ENCODE measurements at regions not wholly inside any gene's neighbourhood (a gene's known extent, or its start where the extent isn't known, plus 50 kb on each side); places are given as distances from the start of the nearest gene placed in this dataset.

- TF ChIP-seq SIN3A (IDR thresholded peaks at IDR 0.05; ENCODE audit: low read depth) (no peak), EGR1 (IDR thresholded peaks at IDR 0.05; ENCODE audit: low read depth) (no peak), ZNF274 (IDR thresholded peaks at IDR 0.05; ENCODE audit: low read depth, low read length) (no peak), TCF7L2 (IDR thresholded peaks at IDR 0.05; ENCODE audit: borderline replicate concordance, extremely low read depth, insufficient read depth, insufficient read length) (no peak), EZH2 (IDR thresholded peaks at IDR 0.05) (no peak), POLR2AphosphoS5 (IDR thresholded peaks at IDR 0.05; ENCODE audit: low read depth, low read length) (no peak), ZFX (IDR thresholded peaks at IDR 0.05) (no peak), POLR2A (IDR thresholded peaks at IDR 0.05; ENCODE audit: borderline replicate concordance, extremely low read depth, insufficient read depth, insufficient read length) (no peak), JUND (IDR thresholded peaks at IDR 0.05) (no peak), EZH2phosphoT487 (IDR thresholded peaks at IDR 0.05; ENCODE audit: borderline replicate concordance) (no peak)
- TF ChIP-seq, protein P1, sequence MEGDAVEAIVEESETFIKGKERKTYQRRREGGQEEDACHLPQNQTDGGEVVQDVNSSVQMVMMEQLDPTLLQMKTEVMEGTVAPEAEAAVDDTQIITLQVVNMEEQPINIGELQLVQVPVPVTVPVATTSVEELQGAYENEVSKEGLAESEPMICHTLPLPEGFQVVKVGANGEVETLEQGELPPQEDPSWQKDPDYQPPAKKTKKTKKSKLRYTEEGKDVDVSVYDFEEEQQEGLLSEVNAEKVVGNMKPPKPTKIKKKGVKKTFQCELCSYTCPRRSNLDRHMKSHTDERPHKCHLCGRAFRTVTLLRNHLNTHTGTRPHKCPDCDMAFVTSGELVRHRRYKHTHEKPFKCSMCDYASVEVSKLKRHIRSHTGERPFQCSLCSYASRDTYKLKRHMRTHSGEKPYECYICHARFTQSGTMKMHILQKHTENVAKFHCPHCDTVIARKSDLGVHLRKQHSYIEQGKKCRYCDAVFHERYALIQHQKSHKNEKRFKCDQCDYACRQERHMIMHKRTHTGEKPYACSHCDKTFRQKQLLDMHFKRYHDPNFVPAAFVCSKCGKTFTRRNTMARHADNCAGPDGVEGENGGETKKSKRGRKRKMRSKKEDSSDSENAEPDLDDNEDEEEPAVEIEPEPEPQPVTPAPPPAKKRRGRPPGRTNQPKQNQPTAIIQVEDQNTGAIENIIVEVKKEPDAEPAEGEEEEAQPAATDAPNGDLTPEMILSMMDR (IDR thresholded peaks at IDR 0.05 in 2 of 3, conservative IDR thresholded peaks at IDR 0.05 in 1 of 3; ENCODE audit: borderline replicate concordance in 1 of 3, insufficient read depth in 1 of 3, low read depth in 2 of 3, low read length in 2 of 3), result no peak
- TF ChIP-seq, protein P2, sequence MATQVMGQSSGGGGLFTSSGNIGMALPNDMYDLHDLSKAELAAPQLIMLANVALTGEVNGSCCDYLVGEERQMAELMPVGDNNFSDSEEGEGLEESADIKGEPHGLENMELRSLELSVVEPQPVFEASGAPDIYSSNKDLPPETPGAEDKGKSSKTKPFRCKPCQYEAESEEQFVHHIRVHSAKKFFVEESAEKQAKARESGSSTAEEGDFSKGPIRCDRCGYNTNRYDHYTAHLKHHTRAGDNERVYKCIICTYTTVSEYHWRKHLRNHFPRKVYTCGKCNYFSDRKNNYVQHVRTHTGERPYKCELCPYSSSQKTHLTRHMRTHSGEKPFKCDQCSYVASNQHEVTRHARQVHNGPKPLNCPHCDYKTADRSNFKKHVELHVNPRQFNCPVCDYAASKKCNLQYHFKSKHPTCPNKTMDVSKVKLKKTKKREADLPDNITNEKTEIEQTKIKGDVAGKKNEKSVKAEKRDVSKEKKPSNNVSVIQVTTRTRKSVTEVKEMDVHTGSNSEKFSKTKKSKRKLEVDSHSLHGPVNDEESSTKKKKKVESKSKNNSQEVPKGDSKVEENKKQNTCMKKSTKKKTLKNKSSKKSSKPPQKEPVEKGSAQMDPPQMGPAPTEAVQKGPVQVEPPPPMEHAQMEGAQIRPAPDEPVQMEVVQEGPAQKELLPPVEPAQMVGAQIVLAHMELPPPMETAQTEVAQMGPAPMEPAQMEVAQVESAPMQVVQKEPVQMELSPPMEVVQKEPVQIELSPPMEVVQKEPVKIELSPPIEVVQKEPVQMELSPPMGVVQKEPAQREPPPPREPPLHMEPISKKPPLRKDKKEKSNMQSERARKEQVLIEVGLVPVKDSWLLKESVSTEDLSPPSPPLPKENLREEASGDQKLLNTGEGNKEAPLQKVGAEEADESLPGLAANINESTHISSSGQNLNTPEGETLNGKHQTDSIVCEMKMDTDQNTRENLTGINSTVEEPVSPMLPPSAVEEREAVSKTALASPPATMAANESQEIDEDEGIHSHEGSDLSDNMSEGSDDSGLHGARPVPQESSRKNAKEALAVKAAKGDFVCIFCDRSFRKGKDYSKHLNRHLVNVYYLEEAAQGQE (IDR thresholded peaks at IDR 0.05; ENCODE audit: low read depth), result no peak
Measured at GRCh38 chr1:63046539-63046938, 262.6 kb downstream of the ATG4C start.
